HEK293 (cell line): ENCODE measurements at regions not wholly inside any gene's neighbourhood (a gene's known extent, or its start where the extent isn't known, plus 50 kb on each side); places are given as distances from the start of the nearest gene placed in this dataset.

Source experiments
- CTCF ChIA-PET: fragments of 350-600 bp; formaldehyde crosslinking; extraction: SDS; loops from one replicate; lab custom pipeline; 2021; ENCODE audit warnings: antibody characterized with exemption; lab: Yijun Ruan, JAX
- POLR2A ChIA-PET: fragments of 300-600 bp; formaldehyde crosslinking; extraction: SDS; loops from one replicate; lab custom pipeline; 2020; ENCODE audit warnings: antibody characterized with exemption, inconsistent platforms; lab: Yijun Ruan, JAX
- H3K27ac ChIP-seq: fragments of 200-500 bp; sonication (Bioruptor generic); 2 replicates; pipeline ENCODE4 v1.5.1; 2014; ENCODE audit warnings: low read depth, low read length, control low read depth, inconsistent platforms; ENCODE audit errors: extremely low read depth
- H3K36me3 ChIP-seq, 2 experiments: fragments of 200-500 bp in 1 of 2; sonication (Bioruptor generic) in 1 of 2; 1 replicate in 1 of 2; 2 replicates in 1 of 2; pipeline ENCODE4 v1.5.1; 2014 to 2017; ENCODE audit warnings: inconsistent platforms in 2 of 2, low read length in 2 of 2; ENCODE audit not compliant: control insufficient read depth in 2 of 2, insufficient read depth in 1 of 2
- H3K4me1 ChIP-seq: fragments of 200-500 bp; sonication (Bioruptor generic); 2 replicates; pipeline ENCODE4 v1.5.1; 2014; ENCODE audit warnings: mild to moderate bottlenecking, low read length, inconsistent platforms; ENCODE audit not compliant: control insufficient read depth, insufficient read depth
- H3K4me3 ChIP-seq: 2 replicates; pipeline ENCODE4 v1.5.1; 2011; ENCODE audit warnings: low read depth, mild to moderate bottlenecking, control low read depth, low read length, moderate library complexity
- H3K9me3 ChIP-seq: fragments of 200-500 bp; sonication (Bioruptor generic); 2 replicates; pipeline ENCODE4 v1.5.1; 2014; ENCODE audit warnings: low read depth, low read length, inconsistent platforms; ENCODE audit not compliant: control insufficient read depth, insufficient read depth
- HIC1 ChIP-seq: fragments of 450-650 bp; formaldehyde crosslinking; IDR thresholded peaks from 2 replicates; pipeline ENCODE4 v1.5.1; 2016; ENCODE audit warnings: missing biosample characterization, missing genetic modification characterization
- HOXD13 ChIP-seq: sonication (generic); formaldehyde crosslinking; IDR thresholded peaks from 2 replicates; pipeline ENCODE4 v1.8.0; 2022; ENCODE audit warnings: missing genetic modification reagents, borderline replicate concordance
- KLF7 ChIP-seq: fragments of 450-650 bp; formaldehyde crosslinking; IDR thresholded peaks from 2 replicates; pipeline ENCODE4 v1.5.1; 2016; ENCODE audit warnings: missing biosample characterization, missing genetic modification characterization, borderline replicate concordance
- MYNN ChIP-seq: fragments of 450-650 bp; formaldehyde crosslinking; IDR thresholded peaks from 2 replicates; pipeline ENCODE4 v1.5.1; 2016; ENCODE audit warnings: missing biosample characterization, missing genetic modification characterization, borderline replicate concordance
- PRDM6 ChIP-seq: fragments of 450-650 bp; formaldehyde crosslinking; IDR thresholded peaks from 2 replicates; pipeline ENCODE4 v1.5.1; 2017; ENCODE audit warnings: missing biosample characterization, missing genetic modification characterization
- SCRT2 ChIP-seq: fragments of 450-650 bp; formaldehyde crosslinking; IDR thresholded peaks from 2 replicates; pipeline ENCODE4 v1.5.1; 2016; ENCODE audit warnings: missing biosample characterization, missing genetic modification characterization
- ZFHX2 ChIP-seq: fragments of 450-650 bp; formaldehyde crosslinking; conservative IDR thresholded peaks from 2 replicates; pipeline ENCODE4 v1.5.1; 2016; ENCODE audit warnings: missing biosample characterization, missing genetic modification characterization
- ZNF138 ChIP-seq: fragments of 450-650 bp; formaldehyde crosslinking; IDR thresholded peaks from 2 replicates; pipeline ENCODE4 v1.5.1; 2016; ENCODE audit warnings: missing biosample characterization, missing genetic modification characterization, borderline replicate concordance
- ZNF174 ChIP-seq: fragments of 450-650 bp; formaldehyde crosslinking; IDR thresholded peaks from 2 replicates; pipeline ENCODE4 v1.5.0; 2017; ENCODE audit warnings: missing biosample characterization, mild to moderate bottlenecking, missing genetic modification characterization
- ZNF211 ChIP-seq: fragments of 450-650 bp; formaldehyde crosslinking; IDR thresholded peaks from 2 replicates; pipeline ENCODE4 v1.5.1; 2016; ENCODE audit warnings: low read depth, missing biosample characterization, missing genetic modification characterization
- ZNF221 ChIP-seq: fragments of 450-650 bp; formaldehyde crosslinking; IDR thresholded peaks from 2 replicates; pipeline ENCODE4 v1.5.1; 2017; ENCODE audit warnings: missing biosample characterization, missing genetic modification characterization, borderline replicate concordance
- ZNF223 ChIP-seq: fragments of 450-650 bp; formaldehyde crosslinking; IDR thresholded peaks from 2 replicates; pipeline ENCODE4 v1.5.1; 2016; ENCODE audit warnings: missing biosample characterization, missing genetic modification characterization
- ZNF24 ChIP-seq: fragments of 450-650 bp; formaldehyde crosslinking; IDR thresholded peaks from 2 replicates; pipeline ENCODE4 v1.5.1; 2016; ENCODE audit warnings: missing biosample characterization, missing genetic modification characterization
- ZNF274 ChIP-seq, 2 experiments: fragments of 200-500 bp in 1 of 2; fragments of 450-650 bp in 1 of 2; sonication (Bioruptor generic) in 1 of 2; formaldehyde crosslinking in 1 of 2; IDR thresholded peaks; 2 replicates each; pipeline versions ENCODE4 v1.5.1 to v1.6.1; 2014 to 2016; ENCODE audit warnings: borderline replicate concordance in 1 of 2, inconsistent platforms in 1 of 2, low read length in 1 of 2, missing biosample characterization in 1 of 2, missing genetic modification characterization in 1 of 2
- ZNF366 ChIP-seq: fragments of 450-650 bp; formaldehyde crosslinking; conservative IDR thresholded peaks from 2 replicates; pipeline ENCODE4 v1.5.1; 2016; ENCODE audit warnings: missing biosample characterization, missing genetic modification characterization
- ZNF426 ChIP-seq: fragments of 450-650 bp; formaldehyde crosslinking; IDR thresholded peaks from 2 replicates; pipeline ENCODE4 v1.5.1; 2017; ENCODE audit warnings: missing biosample characterization, missing genetic modification characterization, mild to moderate bottlenecking, inconsistent platforms, moderate library complexity
- ZNF473 ChIP-seq: fragments of 450-650 bp; formaldehyde crosslinking; IDR thresholded peaks from 2 replicates; pipeline ENCODE4 v1.5.1; 2017; ENCODE audit warnings: missing biosample characterization, missing genetic modification characterization
- ZNF510 ChIP-seq: fragments of 450-650 bp; formaldehyde crosslinking; IDR thresholded peaks from 2 replicates; pipeline ENCODE4 v1.5.1; 2018; ENCODE audit warnings: mild to moderate bottlenecking, missing genetic modification characterization, missing biosample characterization; ENCODE audit not compliant: insufficient replicate concordance
- ZNF548 ChIP-seq: fragments of 450-650 bp; formaldehyde crosslinking; IDR thresholded peaks from 2 replicates; pipeline ENCODE4 v1.5.1; 2016; ENCODE audit warnings: missing biosample characterization, missing genetic modification characterization
- ZNF561 ChIP-seq: fragments of 450-650 bp; IDR thresholded peaks from 2 replicates; pipeline ENCODE4 v1.5.1; 2018; ENCODE audit warnings: missing biosample characterization, missing genetic modification characterization, borderline replicate concordance
- ZNF626 ChIP-seq: fragments of 450-650 bp; sonication (Bioruptor Pico); formaldehyde crosslinking; IDR thresholded peaks from 2 replicates; pipeline ENCODE4 v1.5.1; 2018; ENCODE audit warnings: missing biosample characterization, missing genetic modification characterization, inconsistent platforms

- TF ChIP-seq ZNF473 (tag by site-specific recombination) (no peak), ZNF548 (tag by site-specific recombination) (no peak), ZFHX2 (no peak), HIC1 (tag by site-specific recombination) (no peak), ZNF138 (tag by site-specific recombination) (no peak), SCRT2 (tag by site-specific recombination) (no peak), ZNF223 (no peak), ZNF426 (tag by site-specific recombination) (no peak), KLF7 (tag by site-specific recombination) (no peak), ZNF221 (tag by site-specific recombination) (no peak)
- TF ChIP-seq, all 188 proteins: peak for 0
- Histone ChIP-seq H3K4me1 (no peaks in the 10 kb centered on the region), H3K4me3 (no peak overlapping the region), H3K27ac (no peak overlapping the region), H3K9me3 (no peaks in the 10 kb centered on the region), H3K36me3 (no peaks in the 10 kb centered on the region)
- ChIA-PET CTCF (interaction anchor here (0.6 to 1.0 kb wide), 3 partner anchors 9 to 1047 kb away, joined by 3 to 4 read pairs (median 3); no protein-coding TSS in a partner anchor), POLR2A (no interaction called here)
Measured at GRCh38 chr4:23114538-23114937, 421.8 kb downstream of the GBA3 start.

- no peaks in the 10 kb centered on the region for H3K4me1 ChIP-seq
- ChIA-PET CTCF (no interaction called here), POLR2A (no interaction called here)
Measured at GRCh38 chr4:23113104-23113503, 420.4 kb downstream of the GBA3 start.

GRCh38 chr4:23106516-23106915, 413.8 kb downstream of the GBA3 start:
- H3K4me1 ChIP-seq = no peaks in the 10 kb centered on the region
- H3K27ac ChIP-seq = no peak overlapping the region
- ChIA-PET CTCF (no interaction called here), POLR2A (no interaction called here)
- TF ChIP-seq ZNF174 = no peak
- no peak for TF ChIP-seq ZNF626 (tag by site-specific recombination)
- no peak overlapping the region for H3K4me3 ChIP-seq
- H3K9me3 ChIP-seq = no peaks in the 10 kb centered on the region
- H3K36me3 ChIP-seq = no peaks in the 10 kb centered on the region

More at GRCh38 chr4:23113104-23113503, 420.4 kb downstream of the GBA3 start:
- H3K9me3 ChIP-seq = no peaks in the 10 kb centered on the region
- TF ChIP-seq ZNF366 (no peak), ZNF211 (no peak), ZNF473 (tag by site-specific recombination) (no peak), MYNN (no peak), ZNF24 (tag by site-specific recombination) (no peak)
- TF ChIP-seq, all 188 proteins: peak for 0
- H3K4me3 ChIP-seq = no peak overlapping the region
- no peaks in the 10 kb centered on the region for H3K36me3 ChIP-seq
- H3K27ac ChIP-seq = no peak overlapping the region

GRCh38 chr4:23105759-23106370, 413.1 kb downstream of the GBA3 start:
- H3K36me3 ChIP-seq = no peaks in the 10 kb centered on the region
- CTCF ChIA-PET = no interaction called here
- no peak overlapping the region for H3K4me3 ChIP-seq
- H3K27ac ChIP-seq = no peak overlapping the region
- H3K4me1 ChIP-seq = no peaks in the 10 kb centered on the region
- POLR2A ChIA-PET = no interaction called here
- no peaks in the 10 kb centered on the region for H3K9me3 ChIP-seq
- TF ChIP-seq ZNF510 (tag by site-specific recombination) = no peak
- no peak for TF ChIP-seq ZNF274 (IDR thresholded peaks at IDR 0.05; ENCODE audit: low read length)
- no peak for TF ChIP-seq ZNF274 (tag by site-specific recombination; IDR thresholded peaks at IDR 0.05; ENCODE audit: borderline replicate concordance)
- no peak for TF ChIP-seq ZNF221 (tag by site-specific recombination)
- no peak for TF ChIP-seq PRDM6 (tag by site-specific recombination)
- TF ChIP-seq HOXD13 (CRISPR knock-in tag) = no peak
- TF ChIP-seq ZNF561 (tag by site-specific recombination) = no peak
